ENCODE measurements at regions not wholly inside any gene's neighbourhood (a gene's known extent, or its start where the extent isn't known, plus 50 kb on each side); places are given as distances from the start of the nearest gene placed in this dataset.

- H3K27me3 ChIP-seq (ENCODE audit: control insufficient read depth in 2 of 2, insufficient read depth in 2 of 2, low read length in 2 of 2): no peaks in the 10 kb centered on the region
- peak overlapping the region; percentile 54 to 73 for H3K27ac ChIP-seq (ENCODE audit: low read depth in 2 of 2, low read length in 2 of 2)
- H3K4me1 ChIP-seq (ENCODE audit: control insufficient read depth in 2 of 2, insufficient read depth in 2 of 2, low read length in 2 of 2): peaks cover 14 to 39% of the 10 kb centered on the region in 2 donors
- no peak overlapping the region for H3K4me3 ChIP-seq (ENCODE audit: low read length in 2 of 2)
- no peak overlapping the region for H3K9ac ChIP-seq (ENCODE audit: low read depth in 1 of 2, low read length in 2 of 2)
- H3K9me3 ChIP-seq (ENCODE audit: control insufficient read depth in 2 of 2, low read length in 2 of 2): no peaks in the 10 kb centered on the region
- H3K36me3 ChIP-seq (ENCODE audit: control insufficient read depth in 2 of 2, insufficient read depth in 2 of 2, low read length in 2 of 2): no peaks in the 10 kb centered on the region
These were observed 67.2 kb upstream of the PELI1 start for GRCh38 chr2:64211276-64211921.

- H3K27ac ChIP-seq (ENCODE audit: low read depth in 2 of 2, low read length in 2 of 2): peak overlapping the region in 1 of 2 donors; percentile 62
- no peaks in the 10 kb centered on the region for H3K27me3 ChIP-seq (ENCODE audit: control insufficient read depth in 2 of 2, insufficient read depth in 2 of 2, low read length in 2 of 2)
- peaks cover 14 to 39% of the 10 kb centered on the region in 2 donors for H3K4me1 ChIP-seq (ENCODE audit: control insufficient read depth in 2 of 2, insufficient read depth in 2 of 2, low read length in 2 of 2)
- H3K36me3 ChIP-seq (ENCODE audit: control insufficient read depth in 2 of 2, insufficient read depth in 2 of 2, low read length in 2 of 2): no peaks in the 10 kb centered on the region
- no peak overlapping the region for H3K4me3 ChIP-seq (ENCODE audit: low read length in 2 of 2)
- H3K9ac ChIP-seq (ENCODE audit: low read depth in 1 of 2, low read length in 2 of 2): no peak overlapping the region
- no peaks in the 10 kb centered on the region for H3K9me3 ChIP-seq (ENCODE audit: control insufficient read depth in 2 of 2, low read length in 2 of 2)
These were observed 68.1 kb upstream of the PELI1 start for GRCh38 chr2:64212346-64212745.

- Histone ChIP-seq H3K4me1 (ENCODE audit: control insufficient read depth in 2 of 2, insufficient read depth in 2 of 2, low read length in 2 of 2) (peaks cover 14 to 39% of the 10 kb centered on the region in 2 donors), H3K36me3 (ENCODE audit: control insufficient read depth in 2 of 2, insufficient read depth in 2 of 2, low read length in 2 of 2) (no peaks in the 10 kb centered on the region), H3K9ac (ENCODE audit: low read depth in 1 of 2, low read length in 2 of 2) (no peak overlapping the region), H3K27ac (ENCODE audit: low read depth in 2 of 2, low read length in 2 of 2) (peak overlapping the region; percentile 3 to 62), H3K27me3 (ENCODE audit: control insufficient read depth in 2 of 2, insufficient read depth in 2 of 2, low read length in 2 of 2) (no peaks in the 10 kb centered on the region), H3K4me3 (ENCODE audit: low read length in 2 of 2) (no peak overlapping the region), H3K9me3 (ENCODE audit: control insufficient read depth in 2 of 2, low read length in 2 of 2) (no peaks in the 10 kb centered on the region)
These were observed 68.6 kb upstream of the PELI1 start for GRCh38 chr2:64212801-64213321.

DNA sequence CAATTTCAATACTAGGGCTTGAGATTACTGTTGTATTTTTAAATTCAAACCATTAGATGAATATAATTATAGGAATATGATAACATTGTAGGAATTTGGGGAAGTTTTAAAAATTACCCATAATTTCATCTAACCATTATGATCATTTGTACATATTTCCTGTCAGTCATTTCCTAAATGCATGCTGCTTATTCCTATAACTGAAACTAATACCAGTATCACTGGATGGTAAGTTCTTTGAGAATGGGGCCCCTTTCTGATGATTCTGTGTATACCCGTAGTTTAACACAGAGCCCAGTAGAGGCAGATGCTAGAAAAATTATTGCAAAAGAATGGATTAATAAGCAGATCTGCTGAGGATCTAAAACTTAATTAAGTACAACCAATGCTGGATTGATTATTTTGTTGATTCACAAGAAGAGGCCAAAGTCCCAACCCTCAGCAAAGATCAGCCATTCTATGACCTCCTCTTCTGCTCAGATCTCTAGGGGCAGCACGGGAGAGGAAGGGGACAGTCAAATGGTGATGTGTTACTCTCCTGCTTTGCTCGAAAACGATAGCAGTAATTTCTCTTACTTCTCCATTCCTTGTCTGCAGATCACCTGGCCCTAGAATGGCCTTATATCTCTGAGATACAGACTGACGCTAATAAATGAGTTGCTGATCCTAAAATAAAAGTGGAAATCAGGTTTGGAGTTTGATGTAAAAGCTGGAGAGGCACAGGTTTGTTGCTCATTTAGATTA lies 69.5 kb upstream of the PELI1 start:
- Histone ChIP-seq H3K9me3 (ENCODE audit: control insufficient read depth in 2 of 2, low read length in 2 of 2) (no peaks in the 10 kb centered on the region), H3K4me3 (ENCODE audit: low read length in 2 of 2) (peak overlapping the region; percentile 2 to 26), H3K27me3 (ENCODE audit: control insufficient read depth in 2 of 2, insufficient read depth in 2 of 2, low read length in 2 of 2) (no peaks in the 10 kb centered on the region), H3K36me3 (ENCODE audit: control insufficient read depth in 2 of 2, insufficient read depth in 2 of 2, low read length in 2 of 2) (no peaks in the 10 kb centered on the region), H3K27ac (ENCODE audit: low read depth in 2 of 2, low read length in 2 of 2) (peak overlapping the region; percentile 83 to 86), H3K9ac (ENCODE audit: low read depth in 1 of 2, low read length in 2 of 2) (peak overlapping the region; percentile 48 to 65), H3K4me1 (ENCODE audit: control insufficient read depth in 2 of 2, insufficient read depth in 2 of 2, low read length in 2 of 2) (peaks cover 14 to 39% of the 10 kb centered on the region in 2 donors)

DNA sequence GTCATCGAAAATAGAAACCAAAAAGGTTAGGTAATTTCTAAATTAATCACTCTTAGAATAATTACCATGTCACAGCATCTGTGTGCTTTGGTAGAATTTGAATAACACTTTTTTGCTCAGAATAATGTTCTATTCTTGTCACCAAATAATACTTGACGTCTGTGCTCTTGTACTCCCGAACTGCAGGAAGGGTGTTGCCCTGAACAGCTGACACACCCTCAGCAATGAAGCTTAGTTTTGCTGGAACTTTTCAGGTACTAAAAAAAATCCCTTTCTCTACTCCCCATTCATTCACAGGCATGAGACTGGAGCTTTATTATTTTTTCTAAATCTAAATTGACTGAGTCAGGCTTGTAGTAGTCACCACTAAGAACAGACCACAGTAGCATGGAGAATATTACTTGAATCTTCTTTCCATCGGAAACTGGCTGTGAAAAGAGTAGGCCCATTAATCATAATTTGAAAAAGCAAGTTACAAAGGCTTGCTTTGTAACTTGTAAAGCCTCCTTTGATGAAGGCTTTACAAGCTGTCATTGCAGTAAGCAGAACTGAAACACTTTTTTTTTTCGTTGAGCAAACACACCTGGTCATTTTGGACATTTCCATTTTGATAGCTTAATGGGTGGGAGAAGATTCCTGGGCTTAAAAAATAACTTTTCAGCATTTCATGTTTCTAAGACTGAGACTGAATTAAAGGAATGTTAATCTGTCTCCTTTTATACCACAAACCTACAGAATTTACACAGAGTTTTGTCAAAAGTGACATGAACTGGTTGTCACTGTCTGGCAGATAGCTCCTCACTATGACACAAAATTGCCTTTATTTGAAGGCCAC lies 70.3 kb upstream of the PELI1 start:
- H3K27ac ChIP-seq (ENCODE audit: low read depth in 2 of 2, low read length in 2 of 2): peak overlapping the region; percentile 83 to 86
- no peaks in the 10 kb centered on the region for H3K9me3 ChIP-seq (ENCODE audit: control insufficient read depth in 2 of 2, low read length in 2 of 2)
- H3K4me3 ChIP-seq (ENCODE audit: low read length in 2 of 2): peak overlapping the region in 1 of 2 donors; percentile 26
- peak overlapping the region; percentile 48 to 65 for H3K9ac ChIP-seq (ENCODE audit: low read depth in 1 of 2, low read length in 2 of 2)
- no peaks in the 10 kb centered on the region for H3K36me3 ChIP-seq (ENCODE audit: control insufficient read depth in 2 of 2, insufficient read depth in 2 of 2, low read length in 2 of 2)
- H3K4me1 ChIP-seq (ENCODE audit: control insufficient read depth in 2 of 2, insufficient read depth in 2 of 2, low read length in 2 of 2): peaks cover 14 to 39% of the 10 kb centered on the region in 2 donors
- H3K27me3 ChIP-seq (ENCODE audit: control insufficient read depth in 2 of 2, insufficient read depth in 2 of 2, low read length in 2 of 2): no peaks in the 10 kb centered on the region

DNA sequence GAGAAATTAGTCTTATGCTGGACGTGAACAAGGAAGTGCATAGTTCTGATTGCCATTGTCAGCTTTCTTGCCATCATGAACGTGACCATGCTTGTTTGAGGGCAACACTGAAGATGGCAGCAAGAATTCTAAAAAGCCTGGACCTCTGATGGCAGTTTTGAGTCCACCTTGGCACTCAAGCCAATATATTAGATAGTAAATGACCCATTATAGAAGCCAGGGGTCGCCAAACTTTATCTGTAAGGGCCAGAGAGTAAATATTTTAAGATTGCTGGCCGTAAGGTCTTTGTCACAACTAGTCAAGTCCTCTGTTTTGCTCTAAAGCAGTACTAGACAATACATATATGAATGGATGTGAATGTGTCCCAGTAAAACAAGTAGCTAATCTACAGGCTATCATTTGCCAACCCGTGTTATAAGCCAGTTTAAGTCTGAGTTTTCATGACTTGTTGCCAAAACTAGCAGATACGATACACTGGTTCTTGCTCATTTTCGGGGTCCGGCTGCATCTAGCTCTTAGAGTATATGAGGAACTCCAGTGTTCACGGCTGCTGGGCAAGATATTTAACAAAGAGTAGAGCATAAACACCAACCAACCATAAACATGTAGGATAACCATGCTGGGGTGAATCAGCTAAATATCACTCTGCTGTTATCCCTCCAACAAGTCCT lies 73.1 kb upstream of the PELI1 start:
- Histone ChIP-seq H3K27ac (ENCODE audit: low read depth in 2 of 2, low read length in 2 of 2) (no peak overlapping the region), H3K27me3 (ENCODE audit: control insufficient read depth in 2 of 2, insufficient read depth in 2 of 2, low read length in 2 of 2) (no peaks in the 10 kb centered on the region), H3K9ac (ENCODE audit: low read depth in 1 of 2, low read length in 2 of 2) (no peak overlapping the region), H3K4me3 (ENCODE audit: low read length in 2 of 2) (no peak overlapping the region), H3K4me1 (ENCODE audit: control insufficient read depth in 2 of 2, insufficient read depth in 2 of 2, low read length in 2 of 2) (peaks cover 9 to 24% of the 10 kb centered on the region in 2 donors), H3K36me3 (ENCODE audit: control insufficient read depth in 2 of 2, insufficient read depth in 2 of 2, low read length in 2 of 2) (no peaks in the 10 kb centered on the region), H3K9me3 (ENCODE audit: control insufficient read depth in 2 of 2, low read length in 2 of 2) (no peaks in the 10 kb centered on the region)

DNA sequence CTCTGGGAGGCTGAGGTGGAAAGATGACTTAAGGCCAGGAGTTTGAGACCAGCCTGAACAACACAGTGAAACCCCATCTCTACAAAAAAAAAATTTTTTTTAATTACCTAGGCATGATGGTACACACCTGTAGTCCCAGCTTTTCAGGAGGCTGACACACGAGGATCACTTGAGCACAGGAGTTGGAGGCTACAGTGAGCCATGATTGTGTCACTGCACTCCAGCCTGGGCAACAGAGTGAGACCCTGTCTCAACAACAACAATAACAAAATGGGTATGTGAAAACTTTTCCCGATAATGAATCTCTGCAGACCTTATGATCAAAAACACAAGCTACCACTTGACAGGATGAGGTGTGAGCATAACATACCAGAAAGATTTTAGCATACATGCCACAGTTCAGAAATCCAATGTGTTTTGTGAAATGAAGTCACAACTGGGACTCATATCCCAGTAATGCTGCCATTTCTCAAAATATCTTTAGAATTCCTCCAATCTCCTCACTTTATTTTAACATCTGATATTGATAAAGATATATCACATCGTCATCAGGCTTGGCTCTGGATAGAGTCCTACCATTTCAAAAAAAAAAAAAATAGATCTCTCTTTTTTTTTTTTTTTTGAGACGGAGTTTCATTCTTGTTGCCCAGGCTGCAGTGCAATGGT lies 74.0 kb upstream of the PELI1 start:
- H3K4me1 ChIP-seq (ENCODE audit: control insufficient read depth in 2 of 2, insufficient read depth in 2 of 2, low read length in 2 of 2): peaks cover 9 to 17% of the 10 kb centered on the region in 2 donors
- H3K27ac ChIP-seq (ENCODE audit: low read depth in 2 of 2, low read length in 2 of 2): no peak overlapping the region
- H3K9ac ChIP-seq (ENCODE audit: low read depth in 1 of 2, low read length in 2 of 2): no peak overlapping the region
- no peak overlapping the region for H3K4me3 ChIP-seq (ENCODE audit: low read length in 2 of 2)
- no peaks in the 10 kb centered on the region for H3K27me3 ChIP-seq (ENCODE audit: control insufficient read depth in 2 of 2, insufficient read depth in 2 of 2, low read length in 2 of 2)
- H3K36me3 ChIP-seq (ENCODE audit: control insufficient read depth in 2 of 2, insufficient read depth in 2 of 2, low read length in 2 of 2): no peaks in the 10 kb centered on the region
- H3K9me3 ChIP-seq (ENCODE audit: control insufficient read depth in 2 of 2, low read length in 2 of 2): no peaks in the 10 kb centered on the region

GRCh38 chr2:64219149-64219548 lies 74.9 kb upstream of the PELI1 start:
- peaks cover 2 to 9% of the 10 kb centered on the region in 2 donors for H3K4me1 ChIP-seq (ENCODE audit: control insufficient read depth in 2 of 2, insufficient read depth in 2 of 2, low read length in 2 of 2)
- H3K27me3 ChIP-seq (ENCODE audit: control insufficient read depth in 2 of 2, insufficient read depth in 2 of 2, low read length in 2 of 2): no peaks in the 10 kb centered on the region
- no peak overlapping the region for H3K4me3 ChIP-seq (ENCODE audit: low read length in 2 of 2)
- H3K9me3 ChIP-seq (ENCODE audit: control insufficient read depth in 2 of 2, low read length in 2 of 2): no peaks in the 10 kb centered on the region
- H3K27ac ChIP-seq (ENCODE audit: low read depth in 2 of 2, low read length in 2 of 2): no peak overlapping the region
- no peak overlapping the region for H3K9ac ChIP-seq (ENCODE audit: low read depth in 1 of 2, low read length in 2 of 2)
- H3K36me3 ChIP-seq (ENCODE audit: control insufficient read depth in 2 of 2, insufficient read depth in 2 of 2, low read length in 2 of 2): no peaks in the 10 kb centered on the region

GRCh38 chr2:64220265-64220664 lies 76.0 kb upstream of the PELI1 start:
- H3K9ac ChIP-seq (ENCODE audit: low read depth in 1 of 2, low read length in 2 of 2): no peak overlapping the region
- peak overlapping the region in 1 of 2 donors; percentile 20 for H3K27ac ChIP-seq (ENCODE audit: low read depth in 2 of 2, low read length in 2 of 2)
- H3K27me3 ChIP-seq (ENCODE audit: control insufficient read depth in 2 of 2, insufficient read depth in 2 of 2, low read length in 2 of 2): no peaks in the 10 kb centered on the region

More at GRCh38 chr2:64220265-64220664, 76.0 kb upstream of the PELI1 start:
- Histone ChIP-seq H3K9me3 (ENCODE audit: control insufficient read depth in 2 of 2, low read length in 2 of 2) (no peaks in the 10 kb centered on the region), H3K36me3 (ENCODE audit: control insufficient read depth in 2 of 2, insufficient read depth in 2 of 2, low read length in 2 of 2) (no peaks in the 10 kb centered on the region), H3K4me3 (ENCODE audit: low read length in 2 of 2) (no peak overlapping the region), H3K4me1 (ENCODE audit: control insufficient read depth in 2 of 2, insufficient read depth in 2 of 2, low read length in 2 of 2) (no peaks in the 10 kb centered on the region)
